ENCODE measurements at regions not wholly inside any gene's neighbourhood (a gene's known extent, or its start where the extent isn't known, plus 50 kb on each side); places are given as distances from the start of the nearest gene placed in this dataset.

DNA sequence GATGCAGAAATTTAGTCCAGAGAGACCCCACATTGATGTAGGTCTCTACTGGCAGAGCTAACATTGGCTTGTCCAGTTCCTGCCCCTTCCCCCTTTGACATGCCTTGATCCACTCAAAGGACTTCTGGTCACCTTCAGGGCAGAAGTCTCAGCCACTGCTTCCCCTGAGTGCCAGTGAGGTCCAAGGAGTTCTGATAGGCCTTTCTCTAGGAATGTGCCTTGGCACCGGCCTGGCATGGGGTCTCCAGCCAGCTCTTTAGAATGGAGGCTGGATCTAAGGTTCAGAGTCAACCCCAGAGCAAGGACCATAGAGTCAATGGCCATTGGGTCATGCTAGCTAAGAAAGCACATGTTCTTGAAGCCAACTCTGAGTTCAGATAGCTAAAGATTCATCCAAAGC, 88.6 kb upstream of the PJA1 start:
- TF ChIP-seq, protein P1, sequence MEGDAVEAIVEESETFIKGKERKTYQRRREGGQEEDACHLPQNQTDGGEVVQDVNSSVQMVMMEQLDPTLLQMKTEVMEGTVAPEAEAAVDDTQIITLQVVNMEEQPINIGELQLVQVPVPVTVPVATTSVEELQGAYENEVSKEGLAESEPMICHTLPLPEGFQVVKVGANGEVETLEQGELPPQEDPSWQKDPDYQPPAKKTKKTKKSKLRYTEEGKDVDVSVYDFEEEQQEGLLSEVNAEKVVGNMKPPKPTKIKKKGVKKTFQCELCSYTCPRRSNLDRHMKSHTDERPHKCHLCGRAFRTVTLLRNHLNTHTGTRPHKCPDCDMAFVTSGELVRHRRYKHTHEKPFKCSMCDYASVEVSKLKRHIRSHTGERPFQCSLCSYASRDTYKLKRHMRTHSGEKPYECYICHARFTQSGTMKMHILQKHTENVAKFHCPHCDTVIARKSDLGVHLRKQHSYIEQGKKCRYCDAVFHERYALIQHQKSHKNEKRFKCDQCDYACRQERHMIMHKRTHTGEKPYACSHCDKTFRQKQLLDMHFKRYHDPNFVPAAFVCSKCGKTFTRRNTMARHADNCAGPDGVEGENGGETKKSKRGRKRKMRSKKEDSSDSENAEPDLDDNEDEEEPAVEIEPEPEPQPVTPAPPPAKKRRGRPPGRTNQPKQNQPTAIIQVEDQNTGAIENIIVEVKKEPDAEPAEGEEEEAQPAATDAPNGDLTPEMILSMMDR (IDR thresholded peaks at IDR 0.05; ENCODE audit: borderline replicate concordance, extremely low read depth, low read length, poor library complexity, severe bottlenecking): no peak
- no peak for TF ChIP-seq EZH2 (IDR thresholded peaks at IDR 0.05; ENCODE audit: borderline replicate concordance, low read depth, low read length, severe bottlenecking)
